WERI-Rb-1 (cell line): ENCODE measurements at regions not wholly inside any gene's neighbourhood (a gene's known extent, or its start where the extent isn't known, plus 50 kb on each side); places are given as distances from the start of the nearest gene placed in this dataset.
"Not testable (repeated sequence)": the region's sequence is repeated elsewhere in the genome, so short reads cannot be mapped to it uniquely, and the experiment has no call there.

Experiments used
- DNase-seq: peaks from one replicate; pipeline ENCODE4 v3.0.0-alpha.2; 2020
- H3K27ac ChIP-seq: fragments of 250-450 bp; sonication (Bioruptor Pico); 2 replicates; pipeline ENCODE4 v1.5.1; 2020; ENCODE audit warnings: mild to moderate bottlenecking, moderate library complexity
- H3K27me3 ChIP-seq: fragments of 250-450 bp; sonication (Bioruptor Pico); 2 replicates; pipeline ENCODE4 v1.5.1; 2021; ENCODE audit warnings: mild to moderate bottlenecking, low read depth, moderate library complexity; ENCODE audit not compliant: insufficient read depth, severe bottlenecking
- H3K36me3 ChIP-seq: fragments of 250-450 bp; sonication (Bioruptor Pico); 2 replicates; pipeline ENCODE4 v1.5.1; 2020; ENCODE audit warnings: mild to moderate bottlenecking, moderate library complexity
- H3K4me3 ChIP-seq: 2 replicates; pipeline ENCODE4 v1.5.1; 2011; ENCODE audit warnings: low read depth, mild to moderate bottlenecking, control low read depth, low read length
- H3K9me3 ChIP-seq: fragments of 250-450 bp; sonication (Bioruptor Pico); 2 replicates; pipeline ENCODE4 v1.5.1; 2021; ENCODE audit warnings: mild to moderate bottlenecking, moderate library complexity; ENCODE audit not compliant: severe bottlenecking
- TF ChIP-seq, protein P1 (sequence below): IDR thresholded peaks from 2 replicates; pipeline ENCODE4 v1.5.1; 2011; ENCODE audit warnings: low read depth, mild to moderate bottlenecking, control low read depth, inconsistent platforms, low read length

DNA sequence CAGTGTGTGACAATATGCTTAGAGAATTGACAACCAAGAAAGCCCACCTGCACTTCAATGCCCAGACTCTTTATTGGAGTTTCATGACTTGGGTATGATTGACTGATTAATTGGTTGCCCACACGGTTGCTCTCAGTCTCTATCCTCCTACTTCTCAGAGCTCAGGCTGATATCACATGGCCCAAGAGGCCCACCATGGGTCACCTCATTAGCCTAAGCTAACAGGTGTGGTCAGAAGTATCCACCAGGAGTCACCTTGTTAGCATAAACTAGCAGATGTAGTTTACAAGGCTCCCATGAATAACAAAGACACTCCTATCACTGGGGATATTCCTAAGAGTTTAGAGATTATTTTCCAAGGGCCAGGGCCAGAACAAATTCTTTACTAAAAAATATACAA lies 120.2 kb upstream of the MBNL1 start:
- Histone ChIP-seq H3K27ac (no peak overlapping the region), H3K27me3 (peaks cover 17% of the 10 kb centered on the region), H3K36me3 (no peaks in the 10 kb centered on the region), H3K4me3 (no peak overlapping the region), H3K9me3 (no peaks in the 10 kb centered on the region)
- no peak for DNase-seq
- TF ChIP-seq, protein P1, sequence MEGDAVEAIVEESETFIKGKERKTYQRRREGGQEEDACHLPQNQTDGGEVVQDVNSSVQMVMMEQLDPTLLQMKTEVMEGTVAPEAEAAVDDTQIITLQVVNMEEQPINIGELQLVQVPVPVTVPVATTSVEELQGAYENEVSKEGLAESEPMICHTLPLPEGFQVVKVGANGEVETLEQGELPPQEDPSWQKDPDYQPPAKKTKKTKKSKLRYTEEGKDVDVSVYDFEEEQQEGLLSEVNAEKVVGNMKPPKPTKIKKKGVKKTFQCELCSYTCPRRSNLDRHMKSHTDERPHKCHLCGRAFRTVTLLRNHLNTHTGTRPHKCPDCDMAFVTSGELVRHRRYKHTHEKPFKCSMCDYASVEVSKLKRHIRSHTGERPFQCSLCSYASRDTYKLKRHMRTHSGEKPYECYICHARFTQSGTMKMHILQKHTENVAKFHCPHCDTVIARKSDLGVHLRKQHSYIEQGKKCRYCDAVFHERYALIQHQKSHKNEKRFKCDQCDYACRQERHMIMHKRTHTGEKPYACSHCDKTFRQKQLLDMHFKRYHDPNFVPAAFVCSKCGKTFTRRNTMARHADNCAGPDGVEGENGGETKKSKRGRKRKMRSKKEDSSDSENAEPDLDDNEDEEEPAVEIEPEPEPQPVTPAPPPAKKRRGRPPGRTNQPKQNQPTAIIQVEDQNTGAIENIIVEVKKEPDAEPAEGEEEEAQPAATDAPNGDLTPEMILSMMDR: no peak

GRCh38 chr3:152149832-152150231 lies 118.9 kb upstream of the MBNL1 start:
- TF ChIP-seq, protein P1: no peak
- no peak for DNase-seq
- Histone ChIP-seq H3K9me3 (no peaks in the 10 kb centered on the region), H3K4me3 (no peak overlapping the region), H3K36me3 (no peaks in the 10 kb centered on the region), H3K27ac (no peak overlapping the region), H3K27me3 (peaks cover 18% of the 10 kb centered on the region)

- Histone ChIP-seq H3K36me3 (no peaks in the 10 kb centered on the region), H3K27ac (no peak overlapping the region), H3K27me3 (peaks cover 26% of the 10 kb centered on the region), H3K4me3 (no peak overlapping the region), H3K9me3 (no peaks in the 10 kb centered on the region)
- TF ChIP-seq, protein P1: no peak
- DNase-seq: no peak
These were observed 117.4 kb upstream of the MBNL1 start for GRCh38 chr3:152151216-152151876.

DNA sequence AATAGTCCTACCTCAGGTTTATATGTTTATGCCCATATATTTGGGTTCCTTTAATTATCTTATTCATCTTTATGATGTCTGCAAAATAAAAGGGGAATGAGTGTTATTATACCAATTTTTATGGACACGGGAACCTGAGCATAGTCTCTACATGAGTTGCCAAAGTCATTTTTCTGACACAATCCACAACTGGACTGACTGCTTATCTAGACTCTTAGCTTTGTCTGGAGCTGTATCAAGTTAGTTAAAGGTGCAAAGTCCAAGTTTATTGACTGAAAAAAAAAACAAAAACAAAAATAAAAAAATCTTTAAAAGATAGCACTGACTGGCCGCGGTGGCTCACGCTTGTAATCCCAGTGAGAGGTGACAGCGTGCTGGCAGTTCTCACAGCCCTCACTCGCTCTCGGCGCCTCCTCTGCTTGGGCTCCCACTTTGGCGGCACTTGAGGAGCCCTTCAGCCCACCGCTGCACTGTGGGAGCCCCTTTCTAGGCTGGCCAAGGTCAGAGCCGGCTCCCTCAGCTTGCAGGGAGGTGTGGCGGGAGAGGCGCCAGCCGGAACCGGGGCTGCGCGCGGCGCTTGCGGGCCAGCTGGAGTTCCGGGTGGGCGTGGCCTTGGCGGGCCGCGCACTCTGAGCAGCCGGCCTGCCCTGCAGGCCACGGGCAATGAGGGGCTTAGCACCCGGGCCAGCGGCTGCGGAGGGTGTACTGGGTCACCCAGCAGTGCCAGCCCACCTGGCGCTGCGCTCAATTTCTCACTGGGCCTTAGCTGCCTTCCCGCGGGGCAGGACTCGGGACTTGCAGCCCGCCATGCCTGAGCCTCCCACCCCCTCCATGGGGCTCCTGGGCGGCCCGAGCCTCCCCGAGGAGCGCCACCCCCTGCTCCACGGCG lies 116.6 kb upstream of the MBNL1 start:
- peaks cover 27% of the 10 kb centered on the region for H3K27me3 ChIP-seq
- not testable (repeated sequence) for H3K4me3 ChIP-seq, H3K9me3 ChIP-seq, DNase-seq, H3K36me3 ChIP-seq, H3K27ac ChIP-seq

- H3K27ac ChIP-seq, H3K4me3 ChIP-seq, H3K36me3 ChIP-seq, H3K9me3 ChIP-seq, DNase-seq: not testable (repeated sequence)
- H3K27me3 ChIP-seq: peaks cover 24% of the 10 kb centered on the region
These were observed 115.6 kb upstream of the MBNL1 start for GRCh38 chr3:152153115-152153514.

DNA sequence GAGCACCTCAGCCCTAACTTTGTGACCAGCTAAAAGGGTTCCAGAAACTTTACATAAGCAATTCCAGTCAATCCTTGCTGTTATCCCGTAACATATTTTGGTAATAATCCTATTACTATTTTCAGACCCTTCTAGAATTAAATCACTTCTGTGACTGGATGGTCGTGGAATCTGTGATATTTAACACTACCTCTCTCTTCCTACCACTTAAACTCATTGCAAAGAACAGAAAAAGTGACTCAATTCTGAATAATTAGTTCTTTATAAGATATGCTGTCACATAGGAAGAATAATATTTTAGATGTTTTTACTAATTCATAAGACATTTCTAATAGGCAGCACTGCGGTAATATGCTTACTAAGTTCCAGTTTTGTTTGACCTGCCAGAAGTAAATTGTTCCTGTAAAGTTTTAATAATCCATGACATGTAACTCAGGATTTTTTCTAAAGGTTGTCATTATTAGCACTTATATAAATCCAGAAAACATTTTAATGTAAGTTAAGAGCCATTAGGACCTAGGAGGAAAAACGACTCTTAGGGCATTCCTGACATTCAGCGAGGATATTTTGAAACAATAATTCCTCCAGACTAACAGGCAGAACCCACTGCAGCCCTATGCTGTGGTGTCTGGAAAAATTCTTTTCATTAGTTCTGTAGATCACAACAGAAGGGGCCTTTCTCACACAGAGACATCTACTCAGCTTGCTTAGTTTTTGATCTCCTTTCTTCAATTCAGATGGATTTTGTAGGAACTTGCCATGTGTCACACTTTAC lies 113.3 kb upstream of the MBNL1 start:
- H3K9me3 ChIP-seq: no peaks in the 10 kb centered on the region
- no peak for DNase-seq

More for the DNA sequence above, 113.3 kb upstream of the MBNL1 start:
- Histone ChIP-seq H3K27me3 (peaks cover 31% of the 10 kb centered on the region), H3K4me3 (no peak overlapping the region), H3K36me3 (no peaks in the 10 kb centered on the region), H3K27ac (no peak overlapping the region)
- TF ChIP-seq, protein P1: no peak
